ENCODE measurements at regions not wholly inside any gene's neighbourhood (a gene's known extent, or its start where the extent isn't known, plus 50 kb on each side); places are given as distances from the start of the nearest gene placed in this dataset.

GRCh38 chr4:117328333-117328732 lies 243.0 kb upstream of the TRAM1L1 start:
- no peak for TF ChIP-seq MYC (IDR thresholded peaks at IDR 0.05; ENCODE audit: low read depth, low read length)
- TF ChIP-seq, protein P1, sequence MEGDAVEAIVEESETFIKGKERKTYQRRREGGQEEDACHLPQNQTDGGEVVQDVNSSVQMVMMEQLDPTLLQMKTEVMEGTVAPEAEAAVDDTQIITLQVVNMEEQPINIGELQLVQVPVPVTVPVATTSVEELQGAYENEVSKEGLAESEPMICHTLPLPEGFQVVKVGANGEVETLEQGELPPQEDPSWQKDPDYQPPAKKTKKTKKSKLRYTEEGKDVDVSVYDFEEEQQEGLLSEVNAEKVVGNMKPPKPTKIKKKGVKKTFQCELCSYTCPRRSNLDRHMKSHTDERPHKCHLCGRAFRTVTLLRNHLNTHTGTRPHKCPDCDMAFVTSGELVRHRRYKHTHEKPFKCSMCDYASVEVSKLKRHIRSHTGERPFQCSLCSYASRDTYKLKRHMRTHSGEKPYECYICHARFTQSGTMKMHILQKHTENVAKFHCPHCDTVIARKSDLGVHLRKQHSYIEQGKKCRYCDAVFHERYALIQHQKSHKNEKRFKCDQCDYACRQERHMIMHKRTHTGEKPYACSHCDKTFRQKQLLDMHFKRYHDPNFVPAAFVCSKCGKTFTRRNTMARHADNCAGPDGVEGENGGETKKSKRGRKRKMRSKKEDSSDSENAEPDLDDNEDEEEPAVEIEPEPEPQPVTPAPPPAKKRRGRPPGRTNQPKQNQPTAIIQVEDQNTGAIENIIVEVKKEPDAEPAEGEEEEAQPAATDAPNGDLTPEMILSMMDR (IDR thresholded peaks at IDR 0.05; ENCODE audit: low read depth, low read length): no peak
- TF ChIP-seq POLR2A (IDR thresholded peaks at IDR 0.05; ENCODE audit: extremely low read depth, insufficient read length): no peak

Measured in NB4 (cell line).